ENCODE measurements at regions not wholly inside any gene's neighbourhood (a gene's known extent, or its start where the extent isn't known, plus 50 kb on each side); places are given as distances from the start of the nearest gene placed in this dataset.

GRCh38 chr20:48165401-48165685, 380.1 kb upstream of the SULF2 start:
- DNase-seq = no peak

- no peak for DNase-seq
Measured at GRCh38 chr20:48164566-48165400, 379.5 kb upstream of the SULF2 start.

GRCh38 chr20:48164034-48164433, 378.8 kb upstream of the SULF2 start:
- no peak for DNase-seq

- no peak for DNase-seq
Measured at GRCh38 chr20:48163505-48163904, 378.2 kb upstream of the SULF2 start.

- no peak for DNase-seq
Measured at GRCh38 chr20:48162621-48163020, 377.3 kb upstream of the SULF2 start.

- no peak for DNase-seq
Measured at GRCh38 chr20:48159145-48160008, 374.1 kb upstream of the SULF2 start.

DNA sequence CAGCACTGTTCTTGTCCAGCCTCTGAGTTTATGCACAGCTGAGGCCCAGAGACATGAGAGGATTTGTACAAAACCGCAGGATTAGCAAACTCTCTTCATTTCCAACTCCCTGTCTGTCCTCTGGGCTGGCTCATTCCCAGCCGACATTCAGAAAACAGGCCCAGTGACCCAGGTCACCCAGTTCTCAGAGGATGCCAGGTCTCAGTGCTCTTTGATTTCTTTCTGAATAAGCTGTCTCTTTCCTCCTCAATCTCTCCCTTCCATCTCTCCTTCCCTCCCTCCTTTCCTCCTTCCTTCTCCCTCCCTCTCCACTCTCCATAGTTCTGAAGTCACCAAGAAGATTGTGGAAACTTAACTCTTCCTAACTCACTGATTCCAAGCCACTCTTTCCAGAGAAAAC, 372.7 kb upstream of the SULF2 start:
- no peak for DNase-seq

GRCh38 chr20:48156951-48157700, 371.8 kb upstream of the SULF2 start:
- no peak for DNase-seq

- no peak for DNase-seq
Measured at GRCh38 chr20:48156521-48156920, 371.2 kb upstream of the SULF2 start.

GRCh38 chr20:48155268-48155667, 370.0 kb upstream of the SULF2 start:
- DNase-seq = no peak

DNA sequence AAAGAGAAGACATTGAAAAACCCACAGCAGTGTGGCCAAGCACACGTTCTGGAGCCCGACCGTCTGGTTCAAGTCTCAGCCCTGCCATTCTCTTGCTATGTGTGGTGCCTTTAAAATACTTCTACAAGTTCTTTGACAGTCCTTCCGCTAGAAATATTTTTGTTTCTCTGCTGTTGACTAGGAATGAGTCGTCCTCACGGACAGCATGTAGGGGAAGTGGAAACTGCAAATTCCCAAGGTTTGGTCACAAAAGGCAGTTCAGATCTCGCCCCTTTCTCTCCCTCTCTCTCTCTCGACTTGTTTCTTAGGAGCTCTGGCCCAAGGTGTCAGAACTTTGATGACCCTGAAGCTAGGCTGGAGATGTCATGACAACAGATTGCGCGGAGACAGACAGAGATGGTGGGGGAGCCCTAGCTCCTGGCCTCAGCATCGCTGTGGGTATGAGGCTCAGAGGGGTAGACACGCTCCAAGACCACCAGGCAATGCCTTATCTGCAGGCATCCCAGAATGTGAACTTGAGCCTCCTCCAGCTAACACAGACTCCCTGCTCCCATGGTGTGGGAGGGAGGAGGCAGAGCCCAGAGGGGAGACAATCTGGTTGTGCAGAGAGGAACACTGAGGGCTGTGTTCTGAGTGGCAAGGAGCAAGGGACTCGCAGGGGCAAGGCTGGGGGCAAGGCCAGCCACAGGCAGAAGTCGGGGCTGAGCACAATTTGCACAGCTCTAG, 368.9 kb upstream of the SULF2 start:
- DNase-seq = no peak

GRCh38 chr20:48153523-48153922, 368.2 kb upstream of the SULF2 start:
- DNase-seq = no peak

DNA sequence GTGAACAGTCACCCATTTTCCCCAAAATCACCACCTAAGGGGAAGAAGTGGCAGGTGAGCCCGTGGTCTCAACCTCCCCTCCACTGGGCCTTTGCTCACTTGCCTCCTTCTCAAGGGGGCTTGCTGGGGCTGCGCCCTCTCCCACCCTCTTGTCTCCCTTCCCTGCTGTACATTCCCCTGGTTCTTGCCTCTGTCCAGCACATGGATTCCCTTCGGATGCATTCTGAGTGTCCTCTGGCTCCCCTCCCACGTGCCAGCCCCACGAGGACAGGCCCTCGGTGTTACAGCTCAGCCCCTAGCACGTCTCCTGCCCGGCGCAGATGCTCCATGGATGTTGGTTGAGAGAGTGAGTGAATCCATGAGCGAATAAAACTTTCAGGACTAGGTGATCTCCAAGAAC, 367.8 kb upstream of the SULF2 start:
- no peak for DNase-seq

- DNase-seq = no peak
Measured at GRCh38 chr20:48150568-48150967, 365.3 kb upstream of the SULF2 start.

- DNase-seq = no peak
Measured at GRCh38 chr20:48149902-48150301, 364.6 kb upstream of the SULF2 start.

GRCh38 chr20:48148916-48149672, 363.8 kb upstream of the SULF2 start:
- DNase-seq = no peak

DNA sequence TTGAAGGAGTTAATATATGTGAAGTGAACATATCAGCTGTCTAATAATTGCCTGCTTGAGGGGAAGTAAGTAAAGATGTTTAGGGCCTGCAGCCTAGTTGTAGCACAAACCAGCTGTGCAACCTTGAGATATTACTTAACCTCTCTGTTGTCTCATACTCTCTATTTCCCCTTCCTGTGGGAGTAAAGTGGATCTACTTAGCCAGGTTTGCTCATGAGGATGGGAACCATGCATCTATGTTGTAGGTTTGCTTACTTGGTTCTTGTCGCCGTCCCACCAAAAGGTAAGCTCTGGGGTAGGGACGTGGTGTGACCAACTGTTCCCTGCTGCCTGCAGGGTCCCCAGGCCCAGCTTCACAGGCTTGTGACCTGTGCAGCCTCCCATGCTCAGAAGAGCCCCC, 362.7 kb upstream of the SULF2 start:
- no peak for DNase-seq

DNA sequence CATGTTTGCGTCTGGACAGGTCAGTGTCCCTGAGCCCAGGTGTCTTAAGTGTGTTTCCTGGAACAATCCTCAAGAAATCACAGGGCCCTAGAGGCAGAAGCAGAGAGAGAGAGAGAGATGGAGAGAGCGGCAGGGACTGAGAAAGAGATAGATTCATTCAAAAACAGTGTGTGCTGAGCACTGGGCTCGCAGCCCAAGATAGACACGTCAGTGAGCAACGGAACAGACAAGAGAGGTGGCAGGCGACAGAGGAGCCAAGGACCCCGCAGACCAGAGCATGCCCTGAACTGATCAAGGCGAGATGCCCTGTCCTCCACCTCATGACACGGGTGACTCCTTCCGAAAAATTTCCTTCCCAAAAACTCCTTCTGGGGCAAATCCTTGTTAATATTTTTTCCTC, 362.0 kb upstream of the SULF2 start:
- no peak for DNase-seq

- DNase-seq = no peak
Measured at GRCh38 chr20:48146877-48147276, 361.6 kb upstream of the SULF2 start.

DNA sequence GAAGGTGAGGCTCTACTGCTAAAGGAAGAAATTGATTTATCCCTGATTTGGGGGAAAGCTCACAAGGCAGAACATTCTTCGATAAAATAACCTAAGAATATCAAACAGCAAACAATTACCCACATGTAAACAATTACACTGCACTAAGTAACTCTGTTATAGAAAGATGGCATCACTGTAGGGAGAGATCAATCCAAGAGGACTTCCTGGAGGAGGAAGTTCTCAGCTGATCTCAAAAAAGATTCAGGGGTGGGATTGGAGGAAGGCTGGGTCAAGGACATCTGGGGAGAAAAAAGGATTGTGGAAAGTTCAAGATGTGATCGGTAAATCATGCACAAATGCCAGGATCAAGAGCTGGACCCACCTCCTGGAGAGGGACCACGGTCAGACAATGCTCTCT, 361.0 kb upstream of the SULF2 start:
- DNase-seq = no peak

DNA sequence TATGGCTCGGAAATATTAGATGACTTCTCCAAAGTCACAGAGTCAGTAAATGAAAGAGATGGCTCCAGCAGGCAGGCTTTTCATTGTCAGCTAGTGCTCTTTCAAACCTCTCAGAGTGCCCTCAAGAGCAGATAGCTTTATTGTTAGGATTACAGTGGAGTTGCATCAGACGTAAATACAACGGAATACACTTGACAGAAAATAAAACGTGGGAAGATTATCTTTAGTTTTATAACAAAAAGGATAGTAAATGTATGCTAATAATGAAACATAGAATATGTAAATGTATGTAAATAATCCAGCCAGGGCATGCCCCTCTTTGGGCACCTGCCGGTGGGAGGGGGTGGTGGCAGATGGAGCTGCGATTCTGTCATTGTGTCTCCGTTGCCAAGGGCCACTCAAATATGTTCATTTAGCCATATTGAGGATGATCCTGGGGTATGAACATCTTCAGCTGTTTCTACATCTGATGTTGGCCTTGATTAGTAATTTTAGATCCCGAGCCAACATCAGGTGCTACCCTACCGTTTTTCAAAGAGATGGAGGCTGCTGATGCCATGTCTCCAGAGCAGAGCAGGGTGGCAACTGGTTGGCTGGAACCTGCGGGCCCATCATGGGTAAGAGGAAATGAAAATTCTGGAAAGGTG, 358.3 kb upstream of the SULF2 start:
- DNase-seq = no peak

- no peak for DNase-seq
Measured at GRCh38 chr20:48142516-48142773, 357.2 kb upstream of the SULF2 start.
